Gastrocnemius medialis (tissue), 4 donors: ENCODE measurements at regions not wholly inside any gene's neighbourhood (a gene's known extent, or its start where the extent isn't known, plus 50 kb on each side); places are given as distances from the start of the nearest gene placed in this dataset.

Experiments
- CTCF ChIP-seq, 5 experiments: fragments of 450-650 bp in 3 of 5; fragments of 200-600 bp in 2 of 5; sonication (generic) in 2 of 5; IDR thresholded peaks in 4 of 5; conservative IDR thresholded peaks in 1 of 5; 1 replicate in 4 of 5; 2 replicates in 1 of 5; pipeline ENCODE4 v1.5.1; 2016 to 2019; ENCODE audit warnings: antibody characterized with exemption in 5 of 5, mild to moderate bottlenecking in 3 of 5, moderate library complexity in 3 of 5
- POLR2A ChIP-seq, 2 donors: fragments of 450-650 bp; IDR thresholded peaks; one replicate each; pipeline ENCODE4 v1.6.1; 2017; ENCODE audit warnings: antibody characterized with exemption in 2 of 2, mild to moderate bottlenecking in 2 of 2, moderate library complexity in 2 of 2

DNA sequence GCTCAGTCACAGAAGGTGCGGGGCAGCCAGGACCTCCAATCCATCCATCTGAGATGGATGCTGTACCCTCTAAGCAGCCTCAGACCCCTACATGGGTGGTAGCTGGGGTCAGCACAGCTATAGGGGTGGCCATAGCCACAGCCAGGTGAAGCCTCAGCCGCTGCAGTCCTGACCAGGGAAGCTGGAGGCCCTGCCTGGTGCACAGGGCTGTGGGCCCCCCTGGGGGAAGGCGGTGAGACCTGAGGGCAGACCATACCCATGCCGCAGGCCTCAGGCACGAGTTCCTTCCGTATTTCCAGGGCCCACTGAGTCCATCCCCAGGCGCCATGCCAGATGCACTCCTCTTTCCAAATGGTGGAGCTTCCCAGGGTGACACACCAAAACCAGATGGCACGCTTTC lies 96.6 kb upstream of the KDM7A start:
- TF ChIP-seq CTCF (IDR thresholded peaks at IDR 0.05 in 4 of 5, conservative IDR thresholded peaks at IDR 0.05 in 1 of 5) (no peak), POLR2A (IDR thresholded peaks at IDR 0.05) (no peak)
